K562 (cell line): ENCODE measurements at regions not wholly inside any gene's neighbourhood (a gene's known extent, or its start where the extent isn't known, plus 50 kb on each side); places are given as distances from the start of the nearest gene placed in this dataset.
A peak's percentile ranks its signal among the peaks of the same experiment; 100 is the strongest.

Experiments
- CTCF ChIP-seq, 3 experiments: IDR thresholded peaks in 2 of 3; conservative IDR thresholded peaks in 1 of 3; 2 replicates each; pipeline ENCODE4 v1.5.1; 2011 to 2012; ENCODE audit warnings: low read length in 3 of 3, mild to moderate bottlenecking in 3 of 3, control low read depth in 2 of 3, improper control_type of control experiment in 1 of 3, inconsistent platforms in 1 of 3, low read depth in 1 of 3, mixed read lengths in 1 of 3, moderate library complexity in 1 of 3; ENCODE audit not compliant: insufficient read depth in 2 of 3
- DACH1 ChIP-seq: fragments of 450-650 bp; IDR thresholded peaks from 2 replicates; pipeline ENCODE4 v1.6.1; 2018; ENCODE audit not compliant: partially characterized antibody
- HMG20B ChIP-seq: fragments of 250-450 bp; sonication (Bioruptor Pico); IDR thresholded peaks from 2 replicates; pipeline ENCODE4 v1.5.0; 2021; ENCODE audit warnings: mild to moderate bottlenecking
- RAD21 ChIP-seq, 2 experiments: fragments of 250-450 bp in 1 of 2; fragments of 450-650 bp in 1 of 2; sonication (Bioruptor Pico) in 1 of 2; formaldehyde crosslinking in 1 of 2; IDR thresholded peaks in 1 of 2; conservative IDR thresholded peaks in 1 of 2; 2 replicates each; pipeline versions ENCODE4 v1.4.0 to v1.8.0; 2020 to 2022; ENCODE audit warnings: mild to moderate bottlenecking in 2 of 2, moderate library complexity in 1 of 2
- RB1 ChIP-seq: fragments of 450-650 bp; IDR thresholded peaks from 2 replicates; pipeline ENCODE4 v1.6.1; 2017; ENCODE audit warnings: low read depth, mild to moderate bottlenecking
- REST ChIP-seq, 2 experiments: fragments of 450-650 bp; formaldehyde crosslinking in 1 of 2; IDR thresholded peaks; 2 replicates each; pipeline versions ENCODE4 v1.4.0 to v1.6.1; 2014 to 2020; ENCODE audit warnings: mild to moderate bottlenecking in 2 of 2, borderline replicate concordance in 1 of 2, low read depth in 1 of 2
- TF ChIP-seq, protein P1 (sequence below): fragments of 450-650 bp; formaldehyde crosslinking; IDR thresholded peaks from 2 replicates; pipeline ENCODE4 v1.4.0; 2020; ENCODE audit warnings: mild to moderate bottlenecking, moderate library complexity
- TF ChIP-seq, protein P2 (sequence below), 2 experiments: fragments of 150-350 bp in 1 of 2; IDR thresholded peaks; 2 replicates each; pipeline ENCODE4 v1.6.1; 2012 to 2016; ENCODE audit warnings: low read depth in 2 of 2, low read length in 2 of 2, mild to moderate bottlenecking in 1 of 2, moderate library complexity in 1 of 2
- TF ChIP-seq, protein P3 (sequence below): sonication (generic); formaldehyde crosslinking; IDR thresholded peaks from 2 replicates; pipeline ENCODE4 v1.8.0; 2022; ENCODE audit warnings: mild to moderate bottlenecking, missing genetic modification reagents

DNA sequence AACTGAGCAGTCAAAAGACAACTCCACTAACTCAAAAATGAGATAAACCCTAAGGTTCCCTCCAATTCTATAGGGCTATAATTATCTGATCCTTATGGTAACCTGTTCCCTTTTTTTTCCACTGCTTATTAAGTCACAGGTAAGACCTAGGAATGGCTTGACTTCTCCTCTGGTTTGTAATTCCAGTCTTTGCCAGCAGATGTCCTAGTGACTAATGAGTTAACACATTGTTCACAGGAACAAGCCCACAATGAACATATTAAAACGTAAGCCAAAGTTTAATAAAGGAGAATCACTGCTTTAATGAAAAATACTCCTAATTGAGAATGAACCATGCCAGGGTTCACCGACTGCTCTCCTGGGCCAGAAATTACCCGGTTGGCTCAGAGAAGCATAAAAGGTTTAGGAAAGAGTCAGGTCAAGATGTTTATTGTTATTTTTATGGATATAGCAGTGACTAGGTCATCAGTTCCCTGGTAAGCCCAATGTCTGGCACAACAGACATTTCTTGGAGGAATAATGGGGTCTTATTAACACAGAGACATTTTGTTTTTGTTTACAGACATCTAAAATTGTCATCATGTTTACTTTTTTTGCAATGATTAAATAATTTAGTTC, 120.1 kb downstream of the ELAPOR2 start (continued):
- TF ChIP-seq, protein P1, sequence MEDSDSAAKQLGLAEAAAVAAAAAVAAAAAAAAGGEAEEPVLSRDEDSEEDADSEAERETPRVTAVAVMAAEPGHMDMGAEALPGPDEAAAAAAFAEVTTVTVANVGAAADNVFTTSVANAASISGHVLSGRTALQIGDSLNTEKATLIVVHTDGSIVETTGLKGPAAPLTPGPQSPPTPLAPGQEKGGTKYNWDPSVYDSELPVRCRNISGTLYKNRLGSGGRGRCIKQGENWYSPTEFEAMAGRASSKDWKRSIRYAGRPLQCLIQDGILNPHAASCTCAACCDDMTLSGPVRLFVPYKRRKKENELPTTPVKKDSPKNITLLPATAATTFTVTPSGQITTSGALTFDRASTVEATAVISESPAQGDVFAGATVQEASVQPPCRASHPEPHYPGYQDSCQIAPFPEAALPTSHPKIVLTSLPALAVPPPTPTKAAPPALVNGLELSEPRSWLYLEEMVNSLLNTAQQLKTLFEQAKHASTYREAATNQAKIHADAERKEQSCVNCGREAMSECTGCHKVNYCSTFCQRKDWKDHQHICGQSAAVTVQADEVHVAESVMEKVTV: peak; percentile 78
- TF ChIP-seq, protein P2, sequence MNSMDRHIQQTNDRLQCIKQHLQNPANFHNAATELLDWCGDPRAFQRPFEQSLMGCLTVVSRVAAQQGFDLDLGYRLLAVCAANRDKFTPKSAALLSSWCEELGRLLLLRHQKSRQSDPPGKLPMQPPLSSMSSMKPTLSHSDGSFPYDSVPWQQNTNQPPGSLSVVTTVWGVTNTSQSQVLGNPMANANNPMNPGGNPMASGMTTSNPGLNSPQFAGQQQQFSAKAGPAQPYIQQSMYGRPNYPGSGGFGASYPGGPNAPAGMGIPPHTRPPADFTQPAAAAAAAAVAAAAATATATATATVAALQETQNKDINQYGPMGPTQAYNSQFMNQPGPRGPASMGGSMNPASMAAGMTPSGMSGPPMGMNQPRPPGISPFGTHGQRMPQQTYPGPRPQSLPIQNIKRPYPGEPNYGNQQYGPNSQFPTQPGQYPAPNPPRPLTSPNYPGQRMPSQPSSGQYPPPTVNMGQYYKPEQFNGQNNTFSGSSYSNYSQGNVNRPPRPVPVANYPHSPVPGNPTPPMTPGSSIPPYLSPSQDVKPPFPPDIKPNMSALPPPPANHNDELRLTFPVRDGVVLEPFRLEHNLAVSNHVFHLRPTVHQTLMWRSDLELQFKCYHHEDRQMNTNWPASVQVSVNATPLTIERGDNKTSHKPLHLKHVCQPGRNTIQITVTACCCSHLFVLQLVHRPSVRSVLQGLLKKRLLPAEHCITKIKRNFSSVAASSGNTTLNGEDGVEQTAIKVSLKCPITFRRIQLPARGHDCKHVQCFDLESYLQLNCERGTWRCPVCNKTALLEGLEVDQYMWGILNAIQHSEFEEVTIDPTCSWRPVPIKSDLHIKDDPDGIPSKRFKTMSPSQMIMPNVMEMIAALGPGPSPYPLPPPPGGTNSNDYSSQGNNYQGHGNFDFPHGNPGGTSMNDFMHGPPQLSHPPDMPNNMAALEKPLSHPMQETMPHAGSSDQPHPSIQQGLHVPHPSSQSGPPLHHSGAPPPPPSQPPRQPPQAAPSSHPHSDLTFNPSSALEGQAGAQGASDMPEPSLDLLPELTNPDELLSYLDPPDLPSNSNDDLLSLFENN (IDR thresholded peaks at IDR 0.05; ENCODE audit: low read depth in 2 of 2, low read length in 2 of 2): no peak
- TF ChIP-seq CTCF (IDR thresholded peaks at IDR 0.05 in 2 of 3, conservative IDR thresholded peaks at IDR 0.05 in 1 of 3; ENCODE audit: insufficient read depth in 2 of 3, low read depth in 1 of 3, low read length in 3 of 3) (peak; percentile 59 to 83 (median 78); a peak in 5 of 6 replicates), DACH1 (peak; percentile 55), REST (IDR thresholded peaks at IDR 0.05; ENCODE audit: borderline replicate concordance) (peak; percentile 82), REST (CRISPR knock-in tag; IDR thresholded peaks at IDR 0.05; ENCODE audit: low read depth) (no peak), HMG20B (CRISPR knock-in tag) (no peak), RB1 (0 out of 2 replicates have a peak, but pooled peaks have one; percentile 29), RAD21 (CRISPR knock-in tag; conservative IDR thresholded peaks at IDR 0.05 in 1 of 2, IDR thresholded peaks at IDR 0.05 in 1 of 2) (peak; percentile 87 to 88)
- TF ChIP-seq, protein P3, sequence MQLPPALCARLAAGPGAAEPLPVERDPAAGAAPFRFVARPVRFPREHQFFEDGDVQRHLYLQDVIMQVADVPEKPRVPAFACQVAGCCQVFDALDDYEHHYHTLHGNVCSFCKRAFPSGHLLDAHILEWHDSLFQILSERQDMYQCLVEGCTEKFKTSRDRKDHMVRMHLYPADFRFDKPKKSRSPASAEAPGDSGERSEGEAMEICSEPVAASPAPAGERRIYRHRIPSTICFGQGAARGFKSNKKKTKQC: no peak
- TF ChIP-seq, all 486 proteins: peak for 12
